Chondrocyte (in vitro differentiated cells): ENCODE measurements at regions not wholly inside any gene's neighbourhood (a gene's known extent, or its start where the extent isn't known, plus 50 kb on each side); places are given as distances from the start of the nearest gene placed in this dataset.

ENCODE experiments used
- DNase-seq: peaks from one replicate; pipeline ENCODE4 v3.0.0; 2021; ENCODE audit warnings: mixed read lengths, low spot score
- H3K27ac Mint-ChIP-seq: one replicate; pipeline ENCODE4 v1.8.0; 2021; ENCODE audit warnings: mild to moderate bottlenecking, moderate library complexity, mixed read lengths; ENCODE audit not compliant: unreplicated experiment
- H3K27me3 Mint-ChIP-seq: 2 replicates; pipeline ENCODE4 v1.8.0; 2021; ENCODE audit warnings: low read depth, mixed read lengths
- H3K36me3 Mint-ChIP-seq: 2 replicates; pipeline ENCODE4 v1.8.0; 2021; ENCODE audit warnings: low read depth, mixed read lengths
- H3K4me1 Mint-ChIP-seq: 2 replicates; pipeline ENCODE4 v1.8.0; 2021; ENCODE audit warnings: low read depth, mild to moderate bottlenecking, mixed read lengths
- H3K4me3 Mint-ChIP-seq: one replicate; pipeline ENCODE4 v1.8.0; 2021; ENCODE audit warnings: mild to moderate bottlenecking, moderate library complexity, mixed read lengths; ENCODE audit not compliant: unreplicated experiment
- H3K9me3 Mint-ChIP-seq: 2 replicates; pipeline ENCODE4 v1.8.0; 2021; ENCODE audit warnings: low read depth, mixed read lengths
- CTCF ChIP-seq: fragments of 200-600 bp; sonication (generic); IDR thresholded peaks from 2 replicates; pipeline ENCODE4 v1.5.0; 2021; ENCODE audit warnings: antibody characterized with exemption, mild to moderate bottlenecking, moderate library complexity

- no peak overlapping the region for H3K4me3 Mint-ChIP-seq
- H3K9me3 Mint-ChIP-seq: peaks cover 20% of the 10 kb centered on the region
- DNase-seq: no peak
- H3K36me3 Mint-ChIP-seq: no peaks in the 10 kb centered on the region
- no peaks in the 10 kb centered on the region for H3K27me3 Mint-ChIP-seq
- peaks cover 35% of the 10 kb centered on the region for H3K4me1 Mint-ChIP-seq
- H3K27ac Mint-ChIP-seq: no peak overlapping the region
- TF ChIP-seq CTCF: no peak
Observed at GRCh38 chr10:43824934-43825333, 176.3 kb upstream of the ZNF32 start.

GRCh38 chr10:43822631-43823580, 174.2 kb upstream of the ZNF32 start:
- TF ChIP-seq CTCF: no peak
- H3K27ac Mint-ChIP-seq: peak overlapping the region; percentile 70
- DNase-seq: no peak
- H3K9me3 Mint-ChIP-seq: peaks cover 6% of the 10 kb centered on the region
- H3K4me1 Mint-ChIP-seq: peaks cover 38% of the 10 kb centered on the region
- H3K27me3 Mint-ChIP-seq: no peaks in the 10 kb centered on the region
- no peaks in the 10 kb centered on the region for H3K36me3 Mint-ChIP-seq
- H3K4me3 Mint-ChIP-seq: no peak overlapping the region

GRCh38 chr10:43821103-43821502, 172.4 kb upstream of the ZNF32 start:
- H3K4me3 Mint-ChIP-seq: no peak overlapping the region
- DNase-seq: no peak
- H3K27me3 Mint-ChIP-seq: no peaks in the 10 kb centered on the region
- H3K36me3 Mint-ChIP-seq: no peaks in the 10 kb centered on the region
- H3K9me3 Mint-ChIP-seq: no peaks in the 10 kb centered on the region
- no peak overlapping the region for H3K27ac Mint-ChIP-seq
- peaks cover 52% of the 10 kb centered on the region for H3K4me1 Mint-ChIP-seq
- no peak for TF ChIP-seq CTCF

GRCh38 chr10:43820663-43821062, 172.0 kb upstream of the ZNF32 start:
- no peaks in the 10 kb centered on the region for H3K9me3 Mint-ChIP-seq
- H3K27ac Mint-ChIP-seq: no peak overlapping the region
- peaks cover 55% of the 10 kb centered on the region for H3K4me1 Mint-ChIP-seq
- no peak for DNase-seq
- H3K36me3 Mint-ChIP-seq: no peaks in the 10 kb centered on the region
- H3K4me3 Mint-ChIP-seq: no peak overlapping the region
- no peaks in the 10 kb centered on the region for H3K27me3 Mint-ChIP-seq
- TF ChIP-seq CTCF: no peak

- TF ChIP-seq CTCF: no peak
- no peak overlapping the region for H3K4me3 Mint-ChIP-seq
- no peaks in the 10 kb centered on the region for H3K9me3 Mint-ChIP-seq
- DNase-seq: no peak
- no peak overlapping the region for H3K27ac Mint-ChIP-seq
- H3K27me3 Mint-ChIP-seq: no peaks in the 10 kb centered on the region
- peaks cover 65% of the 10 kb centered on the region for H3K4me1 Mint-ChIP-seq
- H3K36me3 Mint-ChIP-seq: no peaks in the 10 kb centered on the region
Observed at GRCh38 chr10:43819464-43820230, 171.0 kb upstream of the ZNF32 start.
